Mesodermal cell (in vitro differentiated cells): ENCODE measurements at regions not wholly inside any gene's neighbourhood (a gene's known extent, or its start where the extent isn't known, plus 50 kb on each side); places are given as distances from the start of the nearest gene placed in this dataset.
"Not testable (repeated sequence)": the region's sequence is repeated elsewhere in the genome, so short reads cannot be mapped to it uniquely, and the experiment has no call there.

Experiments used
- H3K27ac ChIP-seq: 2 replicates; pipeline ENCODE4 v1.7.0; 2013; ENCODE audit warnings: mild to moderate bottlenecking, low read depth, low read length, moderate library complexity; ENCODE audit not compliant: severe bottlenecking
- H3K36me3 ChIP-seq: 2 replicates; pipeline ENCODE4 v1.7.1; 2013; ENCODE audit warnings: mild to moderate bottlenecking, low read length, moderate library complexity; ENCODE audit not compliant: control insufficient read depth, insufficient read depth
- H3K4me1 ChIP-seq: one replicate; pipeline ENCODE4 v1.7.1; 2013; ENCODE audit warnings: mild to moderate bottlenecking, low read length; ENCODE audit not compliant: insufficient read depth, control insufficient read depth, poor library complexity, severe bottlenecking
- H3K4me3 ChIP-seq: 2 replicates; pipeline ENCODE4 v1.7.0; 2013; ENCODE audit warnings: low read length, control low read depth, mild to moderate bottlenecking; ENCODE audit not compliant: insufficient read depth, poor library complexity, severe bottlenecking; ENCODE audit errors: extremely low read depth
- H3K9me3 ChIP-seq: 2 replicates; pipeline ENCODE4 v1.7.1; 2013; ENCODE audit warnings: mild to moderate bottlenecking, low read length, moderate library complexity; ENCODE audit not compliant: control insufficient read depth
- WGBS, 2 experiments: methylation state at CpG; one replicate each; pipeline ENCODE4 v1.1.5; 2013; ENCODE audit warnings: missing lambda C conversion rate in 2 of 2; ENCODE audit not compliant: insufficient coverage in 2 of 2; 5-methylcytosine and 5-hydroxymethylcytosine counted together

- WGBS, 2 experiments = 61 to 69% methylated on average over 1 of the region's 1 CpG
- no peaks in the 10 kb centered on the region for H3K4me1 ChIP-seq
- no peak overlapping the region for H3K27ac ChIP-seq
- H3K36me3 ChIP-seq = no peaks in the 10 kb centered on the region
- H3K4me3 ChIP-seq = no peak overlapping the region
- peaks cover 45% of the 10 kb centered on the region for H3K9me3 ChIP-seq
These were observed 132.4 kb downstream of the GOLGA6L6 start for GRCh38 chr15:20409247-20409646.

- H3K4me3 ChIP-seq = no peak overlapping the region
- H3K27ac ChIP-seq = no peak overlapping the region
- H3K9me3 ChIP-seq = peaks cover 49% of the 10 kb centered on the region
- no peaks in the 10 kb centered on the region for H3K36me3 ChIP-seq
- 52 to 54% methylated on average over 5 to 6 of the region's 6 CpGs for WGBS, 2 experiments
- H3K4me1 ChIP-seq = no peaks in the 10 kb centered on the region
These were observed 134.0 kb downstream of the GOLGA6L6 start for GRCh38 chr15:20407553-20407952.

- not testable (repeated sequence) for H3K4me3 ChIP-seq, H3K4me1 ChIP-seq, H3K36me3 ChIP-seq, H3K27ac ChIP-seq
- WGBS, 2 experiments = no CpG with 5 or more reads among the region's 1 CpG
- peaks cover 55% of the 10 kb centered on the region for H3K9me3 ChIP-seq
These were observed 137.0 kb downstream of the GOLGA6L6 start for GRCh38 chr15:20404571-20404970.

GRCh38 chr15:20402586-20402985, 139.0 kb downstream of the GOLGA6L6 start:
- not testable (repeated sequence) for H3K4me1 ChIP-seq, H3K36me3 ChIP-seq, H3K4me3 ChIP-seq, H3K27ac ChIP-seq
- whole genome bisulfite sequencing, 2 experiments = 84 to 90% methylated on average over 2 of the region's 3 CpGs
- H3K9me3 ChIP-seq = peaks cover 47% of the 10 kb centered on the region

DNA sequence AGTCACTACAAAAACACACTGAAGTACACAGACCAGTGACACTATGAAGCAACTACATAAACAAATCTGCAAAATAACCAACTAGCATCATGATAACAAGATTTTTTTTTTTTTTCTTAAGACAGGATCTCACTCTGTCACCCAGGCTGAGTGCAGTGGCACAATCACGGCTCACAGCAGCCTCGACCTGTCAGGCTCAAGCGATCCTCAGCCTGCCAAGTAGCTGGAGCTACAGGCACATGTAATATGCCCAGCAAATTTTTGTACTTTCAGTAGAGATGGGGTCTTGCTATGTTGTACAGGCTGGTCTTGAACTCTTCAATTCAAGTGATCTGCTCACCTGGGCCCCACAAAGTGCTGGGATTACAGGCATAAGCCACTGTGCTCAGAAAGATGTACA, 140.5 kb downstream of the GOLGA6L6 start:
- H3K36me3 ChIP-seq, H3K4me3 ChIP-seq, H3K27ac ChIP-seq, H3K4me1 ChIP-seq: not testable (repeated sequence)
- WGBS, 2 experiments = 66 to 73% methylated on average over 3 of the region's 3 CpGs
- peaks cover 40% of the 10 kb centered on the region for H3K9me3 ChIP-seq

DNA sequence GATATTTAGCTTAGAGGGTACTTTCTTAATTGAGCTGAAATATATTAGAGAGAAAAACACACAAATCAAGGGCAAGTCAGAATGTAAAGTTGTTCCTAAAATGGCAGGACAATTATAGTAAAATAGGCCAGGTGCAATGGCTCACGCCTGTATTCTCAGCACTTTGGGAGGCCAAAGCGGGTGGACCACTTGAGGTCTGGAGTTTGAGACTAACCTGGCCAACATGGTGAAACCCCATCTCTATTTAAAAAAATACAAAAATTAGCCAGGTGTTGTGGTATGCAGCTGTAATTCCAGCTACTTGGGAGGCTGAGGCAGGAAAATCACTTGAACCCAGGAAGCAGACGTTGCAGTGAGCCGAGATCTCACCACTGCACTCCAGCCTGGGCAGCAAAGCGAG, 142.9 kb downstream of the GOLGA6L6 start:
- H3K36me3 ChIP-seq, H3K4me3 ChIP-seq, H3K4me1 ChIP-seq, H3K27ac ChIP-seq: not testable (repeated sequence)
- 64 to 74% methylated on average over 2 to 4 of the region's 5 CpGs for WGBS, 2 experiments
- peaks cover 42% of the 10 kb centered on the region for H3K9me3 ChIP-seq

GRCh38 chr15:20388161-20388560, 153.4 kb downstream of the GOLGA6L6 start:
- not testable (repeated sequence) for H3K4me1 ChIP-seq, H3K27ac ChIP-seq, H3K4me3 ChIP-seq, H3K36me3 ChIP-seq
- peaks cover 60% of the 10 kb centered on the region for H3K9me3 ChIP-seq
- no CpG with 5 or more reads among the region's 3 CpGs for WGBS, 2 experiments

DNA sequence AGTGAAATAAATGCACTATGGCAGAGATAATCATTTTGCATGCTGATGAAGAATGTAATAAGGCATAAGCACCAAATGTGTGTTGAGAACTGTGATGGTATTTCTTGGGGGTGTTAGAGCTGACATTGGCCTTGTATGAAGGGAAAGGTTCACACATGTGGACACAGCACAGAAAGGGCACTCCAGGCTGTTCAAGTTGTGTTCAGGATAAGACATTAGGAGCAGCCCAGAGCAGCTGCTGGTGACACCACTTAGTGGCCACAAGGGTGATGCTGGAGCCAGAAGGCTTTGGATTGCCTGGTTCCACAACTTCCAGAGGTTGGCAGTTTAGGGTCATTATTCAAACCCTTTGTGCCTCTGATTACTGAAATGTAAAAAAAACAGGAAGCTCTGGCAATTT, 155.4 kb downstream of the GOLGA6L6 start:
- no peak overlapping the region for H3K27ac ChIP-seq
- H3K4me1 ChIP-seq = no peaks in the 10 kb centered on the region
- peaks cover 58% of the 10 kb centered on the region for H3K9me3 ChIP-seq
- no peak overlapping the region for H3K4me3 ChIP-seq
- H3K36me3 ChIP-seq = no peaks in the 10 kb centered on the region

GRCh38 chr15:20380199-20380598, 161.4 kb downstream of the GOLGA6L6 start:
- peaks cover 35% of the 10 kb centered on the region for H3K9me3 ChIP-seq
- H3K27ac ChIP-seq, H3K4me1 ChIP-seq, H3K36me3 ChIP-seq, H3K4me3 ChIP-seq: not testable (repeated sequence)
- WGBS, 2 experiments = 71 to 100% methylated on average over 2 to 5 of the region's 5 CpGs

DNA sequence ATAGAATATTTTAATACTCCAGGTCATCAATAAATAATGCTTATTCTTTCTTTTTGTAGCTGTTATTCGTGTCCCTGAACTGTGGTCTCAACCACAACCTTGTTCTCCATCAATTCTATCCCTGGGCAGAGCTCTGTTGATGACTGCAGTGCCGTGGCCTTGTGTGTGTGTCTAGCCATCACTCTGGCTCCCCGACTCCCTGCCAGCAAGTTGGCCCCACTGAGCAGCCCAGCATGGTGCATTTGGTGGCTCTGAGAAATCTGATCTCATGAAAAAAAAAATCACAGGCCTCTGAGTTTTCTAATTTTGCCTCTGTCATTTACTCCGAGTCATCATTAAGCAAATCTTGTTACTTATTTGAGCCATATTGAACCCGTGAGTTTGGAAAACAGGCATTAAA, 164.7 kb downstream of the GOLGA6L6 start:
- Histone ChIP-seq H3K9me3 (peaks cover 53% of the 10 kb centered on the region), H3K4me3 (no peak overlapping the region), H3K27ac (no peak overlapping the region), H3K36me3 (no peaks in the 10 kb centered on the region), H3K4me1 (no peaks in the 10 kb centered on the region)
- 61 to 68% methylated on average over 5 of the region's 5 CpGs for WGBS, 2 experiments

GRCh38 chr15:20372416-20372815, 169.2 kb downstream of the GOLGA6L6 start:
- H3K9me3 ChIP-seq = peaks cover 52% of the 10 kb centered on the region
- H3K36me3 ChIP-seq, H3K4me3 ChIP-seq, H3K4me1 ChIP-seq, H3K27ac ChIP-seq: not testable (repeated sequence)

DNA sequence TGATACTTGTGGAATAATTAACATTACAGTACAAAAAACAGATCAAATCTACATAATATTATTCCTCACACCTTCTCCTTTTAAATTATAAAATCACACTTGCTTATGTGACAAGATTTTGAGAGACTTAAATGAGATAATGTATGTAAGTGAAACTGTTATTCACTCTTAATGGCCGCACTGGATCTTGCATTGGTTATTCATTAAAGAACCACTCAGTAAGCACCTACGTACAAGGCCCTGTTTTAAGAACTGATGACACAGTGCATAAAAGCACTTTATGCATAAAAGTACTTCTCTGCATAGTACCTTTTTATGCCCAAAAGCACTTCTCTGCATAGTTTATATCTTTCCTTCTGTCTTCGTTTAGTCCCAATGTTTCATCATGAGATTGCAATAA, 172.1 kb downstream of the GOLGA6L6 start:
- Histone ChIP-seq H3K4me3 (no peak overlapping the region), H3K27ac (no peak overlapping the region), H3K4me1 (no peaks in the 10 kb centered on the region), H3K9me3 (peaks cover 54% of the 10 kb centered on the region), H3K36me3 (no peaks in the 10 kb centered on the region)
- 62 to 77% methylated on average over 3 of the region's 3 CpGs for WGBS, 2 experiments
